ENCODE measurements at regions not wholly inside any gene's neighbourhood (a gene's known extent, or its start where the extent isn't known, plus 50 kb on each side); places are given as distances from the start of the nearest gene placed in this dataset.
"Not testable (repeated sequence)": the region's sequence is repeated elsewhere in the genome, so short reads cannot be mapped to it uniquely, and the experiment has no call there.

DNA sequence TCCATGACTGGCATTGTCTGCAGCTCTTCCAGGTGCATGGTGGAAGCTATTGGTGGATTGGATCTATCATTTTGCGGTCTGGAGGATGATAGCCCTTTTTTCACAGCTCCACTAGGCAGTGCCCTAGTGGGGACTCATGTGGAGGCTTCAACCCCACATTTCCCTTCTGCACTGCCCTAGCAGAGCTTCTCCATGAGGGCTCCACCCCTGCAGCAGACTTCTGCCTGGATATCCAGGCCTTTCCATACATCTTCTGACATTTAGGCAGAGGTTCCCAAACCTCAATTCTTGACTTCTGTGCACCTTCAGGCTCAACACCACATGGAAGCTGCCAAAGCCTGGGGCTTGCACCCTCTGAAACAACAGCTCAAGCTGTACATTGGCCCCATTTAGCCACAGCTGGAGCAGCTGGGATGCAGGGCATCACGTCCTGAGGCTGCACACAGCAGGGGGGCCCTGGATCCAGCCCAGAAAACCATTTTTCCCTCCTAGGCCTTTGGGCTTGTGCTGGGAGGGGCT is 800.2 kb upstream of the MIR17HG start:
- no peak for DNase-seq (ENCODE audit: low read depth, low spot score)

DNA sequence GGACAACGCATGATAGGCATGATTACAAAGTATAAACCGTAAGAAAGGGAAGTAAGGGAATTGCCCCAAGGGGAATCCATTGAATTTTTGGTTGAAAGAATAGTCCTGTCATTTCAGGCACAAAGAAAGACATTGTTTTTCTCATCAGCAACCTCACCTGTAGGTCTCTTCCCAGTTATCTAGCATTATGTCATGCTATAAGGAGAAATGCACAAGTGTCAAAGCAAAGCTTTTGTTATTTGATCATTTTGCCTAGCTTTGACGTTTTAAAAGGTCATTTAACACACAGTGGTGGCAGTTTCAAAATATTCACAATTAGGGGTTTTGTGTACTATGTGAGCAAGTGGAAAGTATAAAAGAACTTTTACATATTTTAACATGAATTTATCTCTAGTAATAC is 796.2 kb upstream of the MIR17HG start:
- no peak for DNase-seq (ENCODE audit: low read depth, low spot score)

GRCh38 chr13:90552702-90553101 is 794.8 kb upstream of the MIR17HG start:
- DNase-seq (ENCODE audit: low read depth, low spot score), result no peak

GRCh38 chr13:90553159-90553558 is 794.3 kb upstream of the MIR17HG start:
- DNase-seq (ENCODE audit: low read depth, low spot score), result no peak

DNA sequence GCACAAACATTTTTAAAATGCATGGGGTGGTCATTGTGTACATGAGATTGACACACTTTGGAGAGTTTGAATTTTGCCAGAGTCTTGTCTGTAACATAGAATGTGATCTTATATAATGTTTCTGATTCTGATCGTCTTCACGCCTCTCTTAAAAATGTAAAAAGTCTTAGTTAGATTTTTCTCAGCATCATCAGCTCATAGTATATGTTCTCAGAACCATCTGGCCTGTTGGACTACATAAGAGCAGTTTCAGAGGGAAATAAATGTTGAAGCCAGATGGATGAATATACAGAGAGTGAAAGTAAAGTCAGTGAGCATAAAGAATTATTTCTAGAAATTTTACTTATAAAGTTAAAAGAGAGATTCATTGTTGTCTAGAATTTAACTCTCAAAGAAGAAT is 789.9 kb upstream of the MIR17HG start:
- DNase-seq (ENCODE audit: low read depth, low spot score), result no peak

- DNase-seq (ENCODE audit: low read depth, low spot score), result no peak
Measured at GRCh38 chr13:90562443-90562842, 785.0 kb upstream of the MIR17HG start.

DNA sequence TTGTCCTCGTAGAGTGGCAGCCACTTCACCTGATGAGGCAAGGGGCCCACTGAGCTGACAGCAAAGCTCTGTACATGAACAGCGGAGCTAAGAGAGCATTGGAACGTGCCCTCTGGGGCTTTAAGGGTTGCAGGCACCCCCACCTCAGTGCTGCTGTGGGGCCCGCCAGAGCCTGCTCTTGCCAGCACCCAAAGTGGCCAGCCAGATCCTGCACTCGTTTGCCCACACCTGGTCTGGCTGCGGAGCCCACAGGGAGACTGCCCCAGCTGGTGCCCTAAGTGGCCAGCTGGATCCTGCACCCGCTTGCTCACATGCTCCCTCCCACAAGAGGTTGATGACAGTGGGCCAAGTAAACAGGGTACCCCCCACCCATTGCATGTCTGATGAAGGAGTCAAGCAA is 783.4 kb upstream of the MIR17HG start:
- DNase-seq (ENCODE audit: low read depth, low spot score), result no peak

DNA sequence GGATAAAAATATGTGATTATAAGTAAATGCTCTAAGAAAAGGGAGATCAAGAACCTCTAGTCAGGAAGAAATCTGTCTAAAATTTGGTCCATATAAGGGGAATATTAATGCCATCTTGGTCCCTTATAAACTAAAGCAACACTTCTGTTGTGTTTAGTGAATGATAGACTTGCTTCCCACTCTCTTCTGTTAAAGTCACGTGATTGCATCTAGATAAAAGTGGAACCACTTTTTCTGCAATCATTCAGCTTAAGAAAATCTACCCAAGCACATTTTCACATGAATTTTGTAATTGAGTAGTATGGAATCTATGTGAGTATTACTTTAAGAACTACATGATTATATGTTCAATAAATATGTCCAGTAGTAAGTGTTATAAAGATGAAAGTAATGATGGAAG is 782.9 kb upstream of the MIR17HG start:
- no peak for DNase-seq (ENCODE audit: low read depth, low spot score)

GRCh38 chr13:90565985-90566713 is 781.3 kb upstream of the MIR17HG start:
- DNase-seq (ENCODE audit: low read depth, low spot score), result no peak

GRCh38 chr13:90568165-90568564 is 779.3 kb upstream of the MIR17HG start:
- DNase-seq (ENCODE audit: low read depth, low spot score), result no peak

- DNase-seq (ENCODE audit: low read depth, low spot score), result no peak
Measured at GRCh38 chr13:90576067-90576466, 771.4 kb upstream of the MIR17HG start.

DNA sequence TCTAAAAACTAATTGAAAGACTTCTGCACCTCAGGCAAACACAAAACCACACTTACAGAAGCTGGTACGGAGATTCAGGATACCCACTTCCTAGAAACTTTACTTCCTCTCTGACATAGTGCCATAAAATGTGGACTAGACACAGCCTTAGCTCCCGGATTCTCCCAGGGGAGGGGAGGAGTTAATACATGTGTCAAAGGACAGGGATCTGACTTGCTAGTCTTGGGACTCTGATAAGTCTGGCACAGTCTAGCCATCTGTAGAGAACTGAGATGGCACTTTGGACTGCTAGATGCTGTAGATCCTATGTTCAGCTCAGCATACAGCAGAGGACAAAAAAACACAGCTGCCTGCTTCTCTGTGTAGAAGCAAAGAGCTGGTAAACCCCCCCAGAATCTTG is 769.8 kb upstream of the MIR17HG start:
- DNase-seq (ENCODE audit: low read depth, low spot score), result no peak

- no peak for DNase-seq (ENCODE audit: low read depth, low spot score)
Measured at GRCh38 chr13:90585392-90585791, 762.1 kb upstream of the MIR17HG start.

- no peak for DNase-seq (ENCODE audit: low read depth, low spot score)
Measured at GRCh38 chr13:90591260-90591926, 756.1 kb upstream of the MIR17HG start.

DNA sequence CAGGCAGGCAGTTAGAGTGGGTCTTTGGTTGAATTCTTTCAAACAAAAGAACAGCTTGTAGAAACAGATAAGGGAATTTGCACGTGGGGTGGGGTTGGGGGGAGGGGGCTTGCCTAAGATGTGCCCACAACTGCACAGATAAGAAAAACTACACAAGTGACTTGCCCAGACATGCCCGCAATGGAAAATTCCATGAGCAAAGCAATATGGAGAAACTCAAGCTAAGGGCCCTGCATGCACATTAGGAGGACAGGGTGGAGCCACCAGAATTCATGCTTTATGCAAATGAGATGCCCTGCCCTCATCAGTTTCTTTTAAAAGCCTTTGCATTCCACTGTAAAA is 755.6 kb upstream of the MIR17HG start:
- DNase-seq (ENCODE audit: low read depth, low spot score), result no peak

DNA sequence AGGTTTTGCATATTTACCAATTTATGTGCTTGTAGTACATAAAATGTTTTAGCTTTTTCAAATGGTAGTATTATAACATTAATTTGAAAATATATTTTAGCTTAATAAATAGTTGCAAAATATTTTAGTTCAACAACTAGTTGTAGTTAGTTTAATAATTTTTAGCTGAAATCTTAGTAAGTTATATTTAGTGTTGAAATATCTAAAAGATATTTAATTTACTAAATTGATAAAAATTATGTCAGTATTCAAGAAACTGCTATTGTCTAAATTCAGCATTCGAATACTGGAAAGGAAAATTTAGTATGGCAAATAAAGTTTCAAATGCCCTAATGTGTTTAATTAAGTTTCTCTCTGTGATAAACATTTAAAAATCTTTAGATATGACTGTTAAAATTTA is 754.5 kb upstream of the MIR17HG start:
- DNase-seq (ENCODE audit: low read depth, low spot score), result no peak

DNA sequence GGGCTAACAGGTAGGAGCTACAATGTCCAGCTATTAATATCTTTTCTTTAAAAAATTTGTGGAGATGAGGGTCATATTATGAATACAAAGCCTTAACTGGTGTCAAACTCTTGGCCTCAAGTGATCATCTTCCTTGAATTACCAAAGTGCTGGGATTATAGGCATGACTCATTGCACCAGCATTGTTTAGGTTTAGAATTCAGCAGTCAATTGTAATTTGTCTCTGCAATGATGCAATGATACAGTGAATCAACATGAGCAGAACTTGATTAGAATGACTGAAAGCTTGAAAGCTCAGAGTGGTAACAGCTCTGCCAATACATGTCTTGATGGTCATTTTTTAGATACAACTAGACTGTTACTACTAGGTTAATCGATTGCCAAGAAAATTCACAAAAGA is 752.8 kb upstream of the MIR17HG start:
- DNase-seq (ENCODE audit: low read depth, low spot score), result no peak

DNA sequence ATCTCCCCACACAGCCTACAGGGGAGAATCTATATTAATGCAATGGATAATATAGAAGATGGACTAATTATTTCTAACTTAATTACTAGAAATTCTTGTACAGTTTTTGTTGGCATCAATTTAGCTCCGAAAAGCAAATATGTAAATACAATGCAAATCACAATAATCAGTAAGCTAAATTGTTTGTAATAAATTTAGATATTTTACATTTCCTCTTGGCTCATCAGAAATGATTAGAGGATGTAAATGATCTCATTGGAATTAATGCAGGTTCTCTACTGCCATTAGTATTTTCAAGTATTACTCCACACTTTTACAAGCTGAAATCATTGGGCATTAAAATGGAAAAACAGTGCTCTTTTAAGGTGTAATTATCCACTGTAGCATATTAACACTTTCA is 741.8 kb upstream of the MIR17HG start:
- DNase-seq (ENCODE audit: low read depth, low spot score), result no peak

- DNase-seq (ENCODE audit: low read depth, low spot score), result not testable (repeated sequence)
Measured at GRCh38 chr13:90606921-90607320, 740.6 kb upstream of the MIR17HG start.

GRCh38 chr13:90612391-90612790 is 735.1 kb upstream of the MIR17HG start:
- no peak for DNase-seq (ENCODE audit: low read depth, low spot score)

- no peak for DNase-seq (ENCODE audit: low read depth, low spot score)
Measured at GRCh38 chr13:90613076-90613795, 734.3 kb upstream of the MIR17HG start.

DNA sequence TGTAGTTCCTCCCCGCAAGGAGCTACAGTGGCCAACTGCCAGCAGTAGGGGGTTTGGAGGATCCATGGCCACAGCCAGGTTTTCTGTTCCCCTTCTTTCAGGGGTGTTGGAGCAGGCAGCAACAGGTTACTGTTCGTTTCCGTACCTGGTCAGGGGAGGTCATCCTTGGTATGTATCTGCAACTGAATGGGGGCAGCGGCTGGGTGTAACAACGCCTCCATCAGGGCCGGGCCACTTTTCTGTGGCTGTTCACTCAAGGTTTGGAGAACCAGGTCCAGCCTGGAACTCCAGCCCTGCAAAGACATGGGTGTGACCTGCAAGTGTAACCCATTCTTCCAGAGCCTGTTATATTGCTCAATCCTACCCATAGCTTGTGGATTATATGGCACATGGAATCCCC is 732.3 kb upstream of the MIR17HG start:
- no peak for DNase-seq (ENCODE audit: low read depth, low spot score)

DNA sequence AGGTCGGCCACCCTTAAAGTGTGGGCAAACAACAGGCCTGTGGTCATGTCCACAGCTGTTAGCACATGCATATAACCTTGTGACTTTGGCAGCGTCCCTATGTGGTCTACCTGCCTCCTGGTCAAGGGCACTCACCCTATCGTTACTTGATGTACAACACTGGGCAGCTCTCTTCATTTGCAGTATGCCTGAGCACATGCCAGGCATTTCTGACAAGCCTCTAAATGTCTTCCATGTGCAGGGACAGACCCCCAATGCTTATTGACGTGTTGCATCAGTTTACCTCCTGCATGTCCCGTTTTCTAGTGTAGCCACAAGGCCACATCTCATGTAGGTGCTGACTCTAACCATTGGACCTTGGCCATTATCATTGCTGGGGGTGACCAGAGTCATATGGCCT is 731.7 kb upstream of the MIR17HG start:
- no peak for DNase-seq (ENCODE audit: low read depth, low spot score)

All from pulmonary artery endothelial cell (primary cell).